ENCODE measurements at regions not wholly inside any gene's neighbourhood (a gene's known extent, or its start where the extent isn't known, plus 50 kb on each side); places are given as distances from the start of the nearest gene placed in this dataset.

GRCh38 chr3:74045000-74045399 is 420.3 kb upstream of the PDZRN3 start:
- TF ChIP-seq TAF1 (IDR thresholded peaks at IDR 0.05; ENCODE audit: borderline replicate concordance, insufficient read depth, low read length) (no peak), POLR2AphosphoS5 (IDR thresholded peaks at IDR 0.05; ENCODE audit: low read depth, low read length) (no peak), REST (IDR thresholded peaks at IDR 0.05; ENCODE audit: insufficient read depth in 1 of 2, low read depth in 2 of 2, low read length in 2 of 2) (no peak), FOXP2 (optimal IDR thresholded peaks at IDR 0.05; ENCODE audit: borderline replicate concordance, extremely low read depth, extremely low read length, insufficient read depth) (no peak), SIN3A (IDR thresholded peaks at IDR 0.05; ENCODE audit: borderline replicate concordance, insufficient read depth, low read length) (no peak)

Measured in PFSK-1 (cell line).